Vagina (tissue), 2 donors: ENCODE measurements at regions not wholly inside any gene's neighbourhood (a gene's known extent, or its start where the extent isn't known, plus 50 kb on each side); places are given as distances from the start of the nearest gene placed in this dataset.

Experiments
- POLR2A ChIP-seq, 2 donors: fragments of 450-650 bp; IDR thresholded peaks; one replicate each; pipeline ENCODE4 v1.6.1; 2017; ENCODE audit warnings: antibody characterized with exemption in 2 of 2, mild to moderate bottlenecking in 2 of 2, moderate library complexity in 2 of 2
- POLR2AphosphoS5 ChIP-seq, 2 donors: sonication (generic); formaldehyde crosslinking; IDR thresholded peaks; one replicate each; pipeline ENCODE4 v1.9.0; 2017; ENCODE audit warnings: antibody characterized with exemption in 2 of 2, mild to moderate bottlenecking in 2 of 2, low read depth in 1 of 2; ENCODE audit not compliant: insufficient read depth in 1 of 2
- TF ChIP-seq, protein P1 (sequence below), 3 experiments: fragments of 450-650 bp in 2 of 3; fragments of 200-600 bp in 1 of 3; sonication (generic) in 1 of 3; IDR thresholded peaks; one replicate each; pipeline ENCODE4 v1.5.1; 2017 to 2019; ENCODE audit warnings: antibody characterized with exemption in 3 of 3, mild to moderate bottlenecking in 2 of 3, moderate library complexity in 2 of 3

DNA sequence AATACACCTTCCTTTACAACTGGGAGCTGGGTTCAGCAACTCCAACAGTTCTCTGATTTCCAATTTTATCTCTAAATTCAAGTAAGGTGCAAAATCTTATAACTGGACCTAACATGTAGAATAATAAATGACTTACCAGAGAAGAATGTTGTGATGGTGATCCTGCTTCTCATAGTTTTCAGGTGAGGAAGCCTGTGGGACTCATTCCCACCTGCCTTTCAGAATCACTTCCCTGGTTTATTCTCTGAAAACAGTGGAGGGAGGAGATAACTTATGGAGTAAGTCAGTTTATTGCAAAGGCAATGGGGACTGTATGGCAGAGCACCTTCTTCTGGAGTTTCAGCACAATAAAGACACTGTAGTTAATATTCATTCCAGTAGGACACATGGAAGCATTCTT, 1188.2 kb upstream of the FAM98A start:
- TF ChIP-seq, protein P1, sequence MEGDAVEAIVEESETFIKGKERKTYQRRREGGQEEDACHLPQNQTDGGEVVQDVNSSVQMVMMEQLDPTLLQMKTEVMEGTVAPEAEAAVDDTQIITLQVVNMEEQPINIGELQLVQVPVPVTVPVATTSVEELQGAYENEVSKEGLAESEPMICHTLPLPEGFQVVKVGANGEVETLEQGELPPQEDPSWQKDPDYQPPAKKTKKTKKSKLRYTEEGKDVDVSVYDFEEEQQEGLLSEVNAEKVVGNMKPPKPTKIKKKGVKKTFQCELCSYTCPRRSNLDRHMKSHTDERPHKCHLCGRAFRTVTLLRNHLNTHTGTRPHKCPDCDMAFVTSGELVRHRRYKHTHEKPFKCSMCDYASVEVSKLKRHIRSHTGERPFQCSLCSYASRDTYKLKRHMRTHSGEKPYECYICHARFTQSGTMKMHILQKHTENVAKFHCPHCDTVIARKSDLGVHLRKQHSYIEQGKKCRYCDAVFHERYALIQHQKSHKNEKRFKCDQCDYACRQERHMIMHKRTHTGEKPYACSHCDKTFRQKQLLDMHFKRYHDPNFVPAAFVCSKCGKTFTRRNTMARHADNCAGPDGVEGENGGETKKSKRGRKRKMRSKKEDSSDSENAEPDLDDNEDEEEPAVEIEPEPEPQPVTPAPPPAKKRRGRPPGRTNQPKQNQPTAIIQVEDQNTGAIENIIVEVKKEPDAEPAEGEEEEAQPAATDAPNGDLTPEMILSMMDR (IDR thresholded peaks at IDR 0.05) = no peak
- TF ChIP-seq POLR2A (IDR thresholded peaks at IDR 0.05) = no peak
- no peak for TF ChIP-seq POLR2AphosphoS5 (IDR thresholded peaks at IDR 0.05; ENCODE audit: insufficient read depth in 1 of 2, low read depth in 1 of 2)
